OCI-M2 (cell line): ENCODE measurements at regions not wholly inside any gene's neighbourhood (a gene's known extent, or its start where the extent isn't known, plus 50 kb on each side); places are given as distances from the start of the nearest gene placed in this dataset.
"Not testable (repeated sequence)": the region's sequence is repeated elsewhere in the genome, so short reads cannot be mapped to it uniquely, and the experiment has no call there.

Source experiments
- DNase-seq: peaks from one replicate; lab custom pipeline; 2025; ENCODE audit not compliant: unreplicated experiment; lab: John Stamatoyannopoulos, UW

DNA sequence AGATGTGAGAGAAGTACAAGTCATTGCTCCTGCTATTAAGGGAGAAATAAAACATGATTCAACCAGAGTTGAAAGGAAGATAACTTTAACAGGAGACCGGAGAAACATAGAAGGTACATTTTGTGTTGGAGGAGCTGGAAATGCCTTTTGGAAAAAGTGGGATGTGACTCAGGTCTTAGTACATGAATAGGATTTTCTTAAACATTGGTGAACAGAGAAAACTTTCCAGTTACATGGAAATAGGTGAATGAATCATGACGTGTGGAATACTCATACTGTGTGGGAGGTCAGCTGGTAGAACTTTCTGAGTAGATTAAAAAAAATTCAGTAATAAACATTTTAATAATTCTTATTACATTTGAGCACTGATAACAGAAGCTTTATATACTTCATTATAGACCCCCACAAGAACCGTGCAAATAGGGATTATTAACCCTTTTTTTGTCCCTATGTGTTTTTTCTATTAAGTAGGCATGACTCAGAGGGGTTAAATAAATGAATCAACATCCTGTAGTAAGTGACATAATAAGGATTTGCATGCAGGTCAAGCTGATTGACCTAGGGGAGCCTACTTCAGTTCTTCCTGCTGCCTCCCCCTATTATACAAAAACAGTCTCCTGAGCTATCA lies 710.5 kb downstream of the NOVA1 start:
- no peak for DNase-seq

DNA sequence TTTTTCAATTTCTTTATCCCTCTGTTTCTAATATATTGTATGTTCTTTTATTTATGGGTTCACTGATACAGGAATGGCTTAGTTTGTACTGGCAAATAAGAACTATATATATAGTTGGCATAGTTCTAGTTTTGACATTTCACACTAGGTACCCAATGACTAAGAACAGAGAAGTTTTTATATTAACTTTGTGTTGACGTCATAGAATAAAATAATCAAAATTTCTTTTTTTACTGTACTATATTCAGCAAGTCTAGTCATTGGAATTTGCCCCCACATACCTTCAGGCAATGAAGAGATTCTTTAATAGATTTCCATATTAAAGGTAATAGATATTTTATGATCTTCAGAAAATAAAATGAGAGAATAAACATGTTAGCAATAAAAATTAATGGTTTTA lies 713.2 kb downstream of the NOVA1 start:
- DNase-seq: no peak

DNA sequence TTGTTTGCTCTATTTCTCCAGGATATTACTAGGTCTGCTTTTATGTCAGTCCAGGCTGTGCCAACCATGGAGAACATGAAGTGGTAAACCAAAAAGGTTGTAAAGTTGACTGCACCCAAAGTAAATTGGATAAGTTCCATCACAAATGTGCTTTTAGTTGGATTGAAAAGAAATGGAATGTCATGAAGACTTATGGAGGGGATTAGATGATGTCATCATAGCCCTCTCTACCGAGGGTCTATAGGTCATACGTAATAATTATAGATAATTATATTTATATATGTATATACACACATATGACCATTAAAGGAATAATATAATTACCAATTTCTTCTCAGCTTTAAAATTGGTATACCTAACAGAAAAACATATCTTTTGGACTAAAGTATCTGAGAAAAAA lies 714.9 kb downstream of the NOVA1 start:
- no peak for DNase-seq

DNA sequence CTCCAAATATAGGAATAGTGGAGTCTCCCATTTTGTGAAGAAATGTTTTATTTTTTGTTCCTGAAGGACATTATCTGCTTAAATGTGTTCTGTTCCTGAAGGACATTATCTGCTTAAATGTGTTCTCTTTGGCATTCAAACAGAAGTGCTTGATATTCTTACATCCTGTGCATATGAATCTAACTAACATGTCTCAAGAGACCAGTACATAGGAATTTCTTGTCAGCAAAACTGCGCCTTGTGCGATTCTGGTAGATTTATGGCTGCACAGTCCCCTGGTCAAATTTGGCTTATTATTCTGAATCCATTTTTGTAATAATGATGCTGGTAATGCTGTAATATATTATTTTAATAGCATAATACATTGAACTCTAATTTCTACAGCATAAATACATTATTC lies 722.4 kb downstream of the NOVA1 start:
- no peak for DNase-seq

DNA sequence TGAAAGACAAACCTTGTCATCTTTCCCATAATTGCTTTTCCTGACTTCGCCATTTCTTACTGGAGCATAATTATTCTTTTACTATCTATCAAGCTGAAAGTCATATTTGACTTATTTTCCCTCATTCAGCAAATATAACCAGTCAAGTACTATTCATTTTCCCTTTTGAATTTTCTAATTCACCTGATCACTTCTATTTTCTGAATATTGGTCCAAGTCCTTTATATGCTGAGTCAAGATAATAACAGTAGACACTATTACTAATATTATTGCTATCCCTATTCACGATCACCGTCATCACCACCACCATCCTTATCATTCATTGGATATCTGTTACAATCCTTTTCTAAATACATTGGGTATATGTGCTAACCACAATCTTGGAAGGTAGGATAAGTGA lies 728.0 kb downstream of the NOVA1 start:
- no peak for DNase-seq

DNA sequence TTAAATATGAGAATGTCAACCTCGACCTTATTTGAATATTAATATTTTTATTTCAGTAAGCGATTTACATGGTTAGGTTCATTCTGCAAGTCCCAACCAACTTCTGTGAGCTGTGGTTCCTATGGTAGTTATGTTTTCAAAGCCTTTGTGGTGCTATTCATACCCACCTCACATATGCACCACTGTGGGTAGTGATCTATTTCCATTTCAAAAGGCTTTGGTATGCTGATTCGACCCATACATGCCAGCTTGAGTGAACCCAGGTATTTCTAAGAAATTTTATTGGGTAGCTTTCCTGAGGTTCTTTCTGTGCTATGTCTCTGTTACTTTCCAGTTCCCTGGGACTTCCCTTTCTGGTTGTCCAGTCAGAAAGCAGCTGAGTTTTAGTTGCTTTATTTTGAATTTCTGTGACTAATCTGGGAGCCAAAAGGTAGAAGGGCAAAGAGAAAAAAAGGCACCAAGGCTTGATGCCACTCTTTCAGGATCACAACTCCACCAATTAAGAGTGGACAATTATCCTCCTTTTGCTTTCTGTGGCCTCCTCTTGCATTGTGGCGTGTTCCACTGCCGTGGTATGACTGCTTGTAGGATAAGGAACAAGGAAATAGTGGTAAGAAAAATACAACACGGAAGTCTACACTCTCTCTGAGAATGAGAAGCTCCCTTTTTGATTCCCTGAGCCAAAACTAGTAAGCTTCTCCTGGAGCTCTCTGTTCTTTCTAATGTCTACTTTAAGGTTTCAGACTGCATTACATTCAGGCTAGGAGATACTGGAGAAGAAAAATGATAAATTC lies 729.1 kb downstream of the NOVA1 start:
- DNase-seq: no peak

DNA sequence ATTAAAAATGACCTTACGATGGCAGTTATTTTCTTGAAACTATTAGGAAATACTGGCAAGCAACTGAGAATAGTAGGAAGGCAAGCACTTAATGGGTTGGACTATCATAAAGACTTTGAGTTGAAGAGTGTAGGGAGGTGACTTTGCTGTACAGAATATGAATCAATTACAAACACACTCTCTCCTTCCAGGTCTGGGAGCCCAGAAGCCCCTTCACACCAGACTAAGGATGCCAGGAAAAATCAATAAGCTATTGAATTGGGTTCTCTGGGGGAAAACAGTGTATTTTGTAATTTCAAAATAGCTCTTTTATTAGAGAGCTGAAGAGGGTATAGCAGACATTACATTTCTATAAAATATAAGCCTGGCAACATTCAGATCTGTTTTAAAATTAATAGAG lies 736.4 kb downstream of the NOVA1 start:
- DNase-seq: no peak

DNA sequence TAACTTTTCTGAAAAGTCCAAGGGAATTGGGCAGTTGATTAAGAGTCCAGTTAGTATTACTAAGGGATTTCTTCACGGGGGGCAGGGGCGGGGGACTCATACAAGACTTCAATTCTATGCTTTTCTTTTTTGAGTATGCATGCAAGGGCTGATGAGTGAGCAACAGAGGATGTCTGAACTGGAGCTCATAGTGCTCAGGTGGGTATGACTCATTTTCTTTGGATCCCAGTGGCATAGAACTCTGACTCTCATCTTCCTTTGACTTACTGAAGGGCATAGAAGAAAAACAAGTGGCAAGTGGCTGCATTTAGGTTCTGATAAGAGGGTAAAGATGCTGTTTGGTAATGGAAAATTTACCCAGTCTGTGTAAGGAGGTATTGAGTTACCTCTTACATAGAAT lies 749.2 kb downstream of the NOVA1 start:
- DNase-seq: no peak

DNA sequence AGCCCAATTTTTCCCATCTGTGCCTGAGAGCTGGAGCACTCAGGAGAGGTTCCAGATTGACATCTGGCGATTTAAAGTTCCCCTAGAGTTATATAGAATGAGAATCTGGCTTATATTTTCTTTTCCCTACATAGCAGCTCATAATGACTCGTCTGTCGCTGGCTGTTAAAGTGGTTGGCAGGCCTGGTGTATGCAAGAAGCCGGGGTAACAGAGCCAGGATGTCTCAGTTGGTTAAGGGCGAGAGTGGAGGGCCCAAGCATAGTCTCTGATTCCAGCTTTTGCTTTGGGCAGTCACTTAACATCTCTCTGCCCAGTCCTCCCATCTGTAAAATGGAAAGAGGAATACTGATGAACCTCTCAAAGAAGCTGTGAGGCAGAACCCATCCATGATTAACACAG lies 751.6 kb downstream of the NOVA1 start:
- no peak for DNase-seq

DNA sequence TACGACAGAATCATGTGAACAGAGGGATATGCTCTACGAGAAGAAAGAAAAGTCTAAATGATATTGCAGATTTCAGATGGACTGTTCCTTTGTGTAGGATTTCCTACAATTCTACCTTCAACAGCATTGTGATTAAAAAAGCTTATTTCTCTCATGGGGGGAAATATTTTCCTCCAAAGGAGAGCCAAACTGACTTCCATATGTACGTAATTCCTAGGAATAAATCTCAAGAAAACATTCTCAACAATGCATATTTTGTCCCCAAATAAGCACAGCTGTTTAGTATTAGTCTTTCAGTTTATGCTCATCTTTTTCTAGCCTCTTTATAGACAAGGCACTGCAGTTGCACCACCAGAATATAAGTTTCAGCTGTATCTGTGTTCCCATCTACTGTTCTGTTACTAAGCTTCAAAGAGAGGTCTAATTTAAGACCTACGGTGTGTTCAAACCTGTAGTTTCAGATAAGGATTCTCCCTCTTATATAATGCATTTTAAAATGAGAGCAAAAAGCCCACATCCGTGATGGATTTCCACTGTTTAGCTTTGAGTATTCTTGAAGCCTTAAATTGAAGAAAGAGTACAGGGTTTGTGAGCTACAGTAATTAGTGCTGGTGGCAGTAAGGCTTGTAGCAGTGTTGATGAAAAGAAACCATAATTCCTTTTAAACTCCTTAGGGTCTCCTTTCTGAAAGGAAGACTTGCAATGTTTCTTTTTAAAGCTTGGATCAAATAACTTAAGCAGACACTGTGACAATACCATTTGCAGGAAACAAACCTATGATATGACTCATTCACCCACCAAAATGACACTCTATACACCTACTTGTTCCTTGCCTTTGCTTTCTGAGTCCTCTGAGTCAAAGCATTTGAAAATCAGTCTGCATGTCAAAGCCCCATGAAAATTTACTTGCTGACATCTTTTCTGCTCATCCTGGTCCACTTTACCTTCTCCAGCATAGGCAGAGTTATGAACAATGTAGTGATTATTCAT lies 754.1 kb downstream of the NOVA1 start:
- DNase-seq: no peak

DNA sequence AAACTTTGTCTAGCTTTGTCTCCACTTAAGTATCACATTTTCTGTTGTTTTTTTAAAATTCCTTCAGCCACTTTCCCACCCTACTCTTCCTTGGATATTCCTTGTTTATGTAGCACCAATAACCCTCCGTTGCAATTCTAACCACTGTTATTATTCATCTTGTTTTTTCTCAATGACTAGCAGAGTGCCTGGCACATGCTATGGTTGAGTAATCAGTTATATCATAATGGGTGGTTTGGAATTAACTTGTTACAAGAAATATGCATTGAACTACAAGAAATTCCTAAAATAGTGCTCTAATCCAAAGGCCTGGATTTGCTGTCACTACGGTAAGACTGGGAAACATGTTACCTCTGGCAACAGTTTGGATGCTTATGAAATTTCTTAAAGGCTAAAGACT lies 756.6 kb downstream of the NOVA1 start:
- DNase-seq: no peak

DNA sequence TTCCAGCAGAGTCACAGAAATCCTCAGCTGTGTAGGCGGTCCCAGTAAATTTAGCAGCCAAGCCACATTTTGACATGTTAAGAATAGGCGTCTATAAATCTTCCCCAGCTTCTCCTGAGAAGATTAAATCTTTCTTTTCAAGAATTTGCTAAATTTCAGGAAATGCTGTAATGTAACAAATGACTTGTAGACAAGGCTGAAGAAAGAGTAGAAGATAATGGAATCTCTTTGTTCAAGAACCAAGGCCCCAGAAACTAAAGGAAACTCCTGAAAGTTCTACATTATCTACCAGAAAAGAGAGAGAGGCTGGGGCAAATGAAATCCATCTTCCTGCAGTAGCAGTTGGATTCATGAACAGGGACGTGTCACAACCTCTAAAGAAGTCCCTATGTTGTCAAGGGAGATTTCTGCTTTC lies 760.3 kb downstream of the NOVA1 start:
- no peak for DNase-seq

DNA sequence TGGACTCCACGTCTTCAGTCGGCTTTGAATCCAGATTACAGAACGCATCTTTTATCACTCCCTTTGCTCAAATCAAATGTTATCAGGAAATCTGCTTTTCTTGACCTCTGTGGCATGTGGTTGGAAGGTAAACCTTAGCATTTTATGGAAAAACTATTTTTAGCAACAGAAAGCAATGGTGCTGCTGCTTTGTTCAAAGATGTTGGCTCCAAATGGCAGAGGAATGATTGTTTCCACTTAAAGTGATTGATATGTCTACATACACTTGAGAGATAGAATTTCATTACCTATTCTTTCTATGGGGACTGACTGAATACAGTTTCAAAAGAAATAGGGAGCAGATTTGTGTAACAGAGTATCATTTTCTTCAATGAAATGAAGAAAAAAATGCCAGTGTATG lies 761.2 kb downstream of the NOVA1 start:
- no peak for DNase-seq

DNA sequence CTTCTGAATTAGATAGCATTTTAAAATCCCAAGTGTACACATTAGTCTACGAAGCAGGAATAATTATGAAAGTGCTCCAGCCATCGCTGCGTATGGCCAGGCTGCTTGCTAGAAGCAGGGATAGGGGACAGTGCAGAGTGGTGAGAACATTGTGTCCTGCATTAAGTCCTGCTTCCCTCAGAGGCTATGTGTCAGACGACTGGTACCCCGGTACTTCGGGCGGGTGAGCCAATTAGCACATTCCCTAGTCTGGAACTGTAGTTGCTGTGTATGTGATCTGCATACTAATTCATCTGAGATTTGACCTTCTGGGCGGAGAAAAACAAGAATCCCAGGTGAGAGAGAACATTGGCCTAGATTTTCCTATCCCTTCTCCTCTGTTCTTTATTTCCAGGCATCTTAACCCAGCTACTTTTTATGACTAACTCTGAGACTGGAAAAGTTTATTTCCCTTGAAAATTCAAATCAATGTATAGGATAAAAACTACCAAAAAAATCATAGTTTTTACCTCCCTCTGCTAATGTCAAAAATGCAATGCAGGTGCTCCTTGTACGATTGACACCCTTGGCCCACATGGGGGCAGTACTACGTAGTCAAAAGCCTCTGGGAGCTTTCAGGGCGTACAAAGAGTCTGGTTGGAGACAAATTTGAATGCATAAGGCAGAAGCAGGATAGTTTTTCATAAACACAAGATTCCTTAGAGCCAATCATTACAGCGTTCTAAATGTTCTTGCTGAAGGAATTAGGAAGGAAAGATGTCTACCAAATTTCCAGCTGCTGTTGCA lies 764.3 kb downstream of the NOVA1 start:
- no peak for DNase-seq

DNA sequence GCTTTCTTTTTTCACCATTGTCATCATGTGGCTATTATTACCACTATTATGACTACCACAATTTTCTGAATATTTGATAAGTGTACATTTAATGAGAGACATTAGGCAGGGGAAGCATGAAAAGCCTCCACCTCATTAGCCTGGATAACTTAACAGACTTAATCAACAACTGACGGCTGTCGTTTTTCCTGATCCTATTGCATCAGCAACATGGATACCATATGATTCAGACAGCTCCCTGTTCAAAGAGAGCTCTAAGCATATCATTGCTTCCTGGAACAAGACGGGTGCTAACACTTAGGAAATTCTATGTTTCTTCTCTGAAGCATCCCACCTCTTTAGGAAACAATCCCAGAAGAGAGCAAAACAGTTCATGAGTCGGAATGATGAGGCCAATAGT lies 765.2 kb downstream of the NOVA1 start:
- DNase-seq: no peak

DNA sequence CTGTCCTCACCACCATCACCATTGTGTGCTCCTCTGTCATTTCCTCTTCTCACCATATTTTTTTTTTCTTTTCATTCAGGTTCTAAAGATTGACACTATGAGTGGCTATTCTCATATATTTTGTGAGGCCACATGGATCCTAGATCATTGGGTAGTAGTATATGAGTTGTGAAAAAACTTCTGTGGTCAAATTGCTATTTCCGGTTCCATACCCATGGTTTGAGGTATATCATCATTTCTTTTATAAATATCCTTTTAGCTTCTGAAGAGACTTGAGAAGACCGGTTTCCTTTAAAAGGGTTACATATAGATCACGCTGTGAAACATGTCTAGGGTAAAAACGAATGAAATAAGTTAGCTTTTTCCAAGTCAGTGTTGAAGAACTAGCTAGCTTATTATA lies 769.3 kb downstream of the NOVA1 start:
- no peak for DNase-seq

DNA sequence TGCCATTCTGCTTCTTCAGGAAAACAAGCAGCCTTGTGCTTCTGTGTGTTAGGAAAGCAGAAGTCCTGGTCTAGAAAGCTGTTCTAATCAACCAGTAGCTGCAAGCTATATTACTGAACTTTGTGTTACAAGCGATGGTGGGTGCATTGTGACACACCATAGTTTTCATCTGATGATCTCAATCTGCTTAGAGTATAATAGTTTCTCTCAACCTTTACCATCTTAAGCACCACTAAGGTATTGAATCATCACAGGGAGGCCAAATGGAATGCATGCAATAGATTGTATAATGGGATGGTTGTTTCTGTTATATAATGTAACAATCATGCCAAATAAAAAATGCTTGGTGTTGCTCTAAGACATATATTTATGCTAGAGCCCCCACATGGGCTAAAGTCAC lies 771.7 kb downstream of the NOVA1 start:
- DNase-seq: no peak

DNA sequence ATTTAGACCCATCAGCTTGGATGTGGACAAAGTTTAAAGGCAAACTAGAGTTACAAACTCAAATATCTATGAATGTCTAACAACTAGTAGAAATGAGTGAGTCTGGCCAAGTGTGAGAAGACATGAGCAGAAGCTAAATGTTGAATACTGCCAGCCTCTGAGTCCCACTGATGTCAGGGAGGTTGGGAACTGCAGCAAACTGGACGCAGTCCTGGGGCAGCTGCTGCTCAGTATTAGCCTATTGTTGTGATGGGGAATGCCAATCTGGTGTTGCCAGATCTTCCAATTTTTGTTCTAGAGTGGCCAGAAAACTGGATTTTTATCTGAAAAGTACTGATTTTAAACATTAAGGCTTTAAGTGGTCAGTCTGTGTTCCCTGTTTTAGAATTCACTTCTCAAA lies 770.4 kb upstream of the STXBP6 start:
- DNase-seq: no peak

DNA sequence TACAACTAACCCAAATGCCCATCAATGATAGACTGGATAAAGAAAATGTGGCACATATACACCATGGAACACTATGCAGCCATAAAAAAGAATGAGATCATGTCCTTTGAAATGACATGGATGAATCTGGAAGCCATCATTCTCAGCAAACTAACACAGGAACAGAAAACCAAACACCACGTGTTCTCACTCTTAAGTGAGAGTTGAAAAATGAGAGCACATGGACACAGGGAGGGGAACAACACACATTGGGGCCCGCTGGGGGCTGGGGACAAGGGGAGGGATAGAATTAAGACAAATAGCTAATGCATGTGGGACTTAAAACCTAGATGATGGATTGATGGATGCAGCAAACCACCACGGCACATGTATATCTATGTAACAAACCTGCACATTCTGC lies 764.7 kb upstream of the STXBP6 start:
- DNase-seq: not testable (repeated sequence)

DNA sequence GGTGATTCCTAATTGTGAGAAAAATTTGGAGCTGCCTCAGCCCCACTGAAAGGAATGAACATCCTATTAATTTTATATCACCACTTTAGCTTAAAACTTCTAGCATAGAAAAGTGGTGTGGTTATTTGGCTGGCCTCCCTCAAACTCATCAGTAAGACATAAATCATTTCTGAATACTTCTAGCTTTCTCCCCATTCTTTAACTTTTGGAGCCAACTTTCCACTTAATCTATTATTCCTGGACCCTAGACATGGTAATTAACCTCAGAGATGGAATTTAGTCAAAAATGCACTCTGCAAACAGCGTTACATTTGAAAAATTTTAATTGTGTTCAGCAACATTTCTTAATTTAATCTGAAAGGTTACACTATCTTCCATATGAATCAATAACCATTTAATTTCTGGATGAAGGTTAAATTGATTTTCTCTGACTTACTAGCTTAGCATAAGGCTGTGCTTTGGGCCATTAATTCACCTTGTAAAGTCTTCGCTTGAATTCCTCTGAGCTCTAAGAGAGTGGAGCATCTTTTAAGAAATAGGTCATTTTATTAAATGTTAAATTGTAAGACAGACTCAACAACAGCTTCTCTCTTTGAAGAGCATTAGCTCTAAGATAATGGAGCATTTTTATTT lies 753.6 kb upstream of the STXBP6 start:
- no peak for DNase-seq
